ENCODE measurements at regions not wholly inside any gene's neighbourhood (a gene's known extent, or its start where the extent isn't known, plus 50 kb on each side); places are given as distances from the start of the nearest gene placed in this dataset.
"Not testable (repeated sequence)": the region's sequence is repeated elsewhere in the genome, so short reads cannot be mapped to it uniquely, and the experiment has no call there.

GRCh38 chr3:89876116-89876515 is 768.7 kb downstream of the EPHA3 start:
- Histone ChIP-seq H3K36me3 (ENCODE audit: control insufficient read depth, insufficient read depth, low read length) (no peaks in the 10 kb centered on the region), H3K4me3 (ENCODE audit: insufficient read depth, low read depth, low read length) (no peak overlapping the region)
- 89 to 99% methylated on average over 3 of the region's 3 CpGs for WGBS, 2 experiments

GRCh38 chr3:89877230-89877629 is 769.8 kb downstream of the EPHA3 start:
- no peaks in the 10 kb centered on the region for H3K36me3 ChIP-seq (ENCODE audit: control insufficient read depth, insufficient read depth, low read length)
- no peaks in the 10 kb centered on the region for H3K27me3 ChIP-seq (ENCODE audit: control insufficient read depth, insufficient read depth, low read length, poor library complexity, severe bottlenecking)
- no peak overlapping the region for H3K27ac ChIP-seq (ENCODE audit: insufficient read depth, low read depth, low read length, poor library complexity, severe bottlenecking)
- H3K4me1 ChIP-seq (ENCODE audit: control insufficient read depth, insufficient read depth, low read length) = no peaks in the 10 kb centered on the region
- H3K4me3 ChIP-seq (ENCODE audit: insufficient read depth, low read depth, low read length) = no peak overlapping the region
- H3K9me3 ChIP-seq (ENCODE audit: control insufficient read depth, low read length) = no peaks in the 10 kb centered on the region
- 90 to 94% methylated on average over 2 of the region's 2 CpGs for WGBS, 2 experiments

More at GRCh38 chr3:89876116-89876515, 768.7 kb downstream of the EPHA3 start:
- no peaks in the 10 kb centered on the region for H3K27me3 ChIP-seq (ENCODE audit: control insufficient read depth, insufficient read depth, low read length, poor library complexity, severe bottlenecking)
- no peaks in the 10 kb centered on the region for H3K9me3 ChIP-seq (ENCODE audit: control insufficient read depth, low read length)
- no peaks in the 10 kb centered on the region for H3K4me1 ChIP-seq (ENCODE audit: control insufficient read depth, insufficient read depth, low read length)
- no peak overlapping the region for H3K27ac ChIP-seq (ENCODE audit: insufficient read depth, low read depth, low read length, poor library complexity, severe bottlenecking)

GRCh38 chr3:89889386-89889785 is 782.0 kb downstream of the EPHA3 start:
- Histone ChIP-seq H3K36me3 (ENCODE audit: control insufficient read depth, insufficient read depth, low read length) (no peaks in the 10 kb centered on the region), H3K27ac (ENCODE audit: insufficient read depth, low read depth, low read length, poor library complexity, severe bottlenecking) (no peak overlapping the region), H3K27me3 (ENCODE audit: control insufficient read depth, insufficient read depth, low read length, poor library complexity, severe bottlenecking) (no peaks in the 10 kb centered on the region), H3K9me3 (ENCODE audit: control insufficient read depth, low read length) (no peaks in the 10 kb centered on the region), H3K4me3 (ENCODE audit: insufficient read depth, low read depth, low read length) (no peak overlapping the region), H3K4me1 (ENCODE audit: control insufficient read depth, insufficient read depth, low read length) (no peaks in the 10 kb centered on the region)

GRCh38 chr3:89908711-89909213 is 801.3 kb downstream of the EPHA3 start:
- no peak overlapping the region for H3K27ac ChIP-seq (ENCODE audit: insufficient read depth, low read depth, low read length, poor library complexity, severe bottlenecking)
- H3K9me3 ChIP-seq (ENCODE audit: control insufficient read depth, low read length) = no peaks in the 10 kb centered on the region
- no peaks in the 10 kb centered on the region for H3K4me1 ChIP-seq (ENCODE audit: control insufficient read depth, insufficient read depth, low read length)
- H3K27me3 ChIP-seq (ENCODE audit: control insufficient read depth, insufficient read depth, low read length, poor library complexity, severe bottlenecking) = no peaks in the 10 kb centered on the region
- H3K36me3 ChIP-seq (ENCODE audit: control insufficient read depth, insufficient read depth, low read length) = no peaks in the 10 kb centered on the region
- no peak overlapping the region for H3K4me3 ChIP-seq (ENCODE audit: insufficient read depth, low read depth, low read length)

GRCh38 chr3:89912031-89912430 is 804.6 kb downstream of the EPHA3 start:
- H3K9me3 ChIP-seq (ENCODE audit: control insufficient read depth, low read length) = no peaks in the 10 kb centered on the region
- no peaks in the 10 kb centered on the region for H3K4me1 ChIP-seq (ENCODE audit: control insufficient read depth, insufficient read depth, low read length)
- no peaks in the 10 kb centered on the region for H3K36me3 ChIP-seq (ENCODE audit: control insufficient read depth, insufficient read depth, low read length)
- H3K4me3 ChIP-seq (ENCODE audit: insufficient read depth, low read depth, low read length) = no peak overlapping the region
- 93 to 97% methylated on average over 6 of the region's 6 CpGs for WGBS, 2 experiments
- H3K27me3 ChIP-seq (ENCODE audit: control insufficient read depth, insufficient read depth, low read length, poor library complexity, severe bottlenecking) = no peaks in the 10 kb centered on the region
- H3K27ac ChIP-seq (ENCODE audit: insufficient read depth, low read depth, low read length, poor library complexity, severe bottlenecking) = no peak overlapping the region

- Histone ChIP-seq H3K4me3 (ENCODE audit: insufficient read depth, low read depth, low read length) (no peak overlapping the region), H3K9me3 (ENCODE audit: control insufficient read depth, low read length) (peaks cover 2% of the 10 kb centered on the region), H3K36me3 (ENCODE audit: control insufficient read depth, insufficient read depth, low read length) (no peaks in the 10 kb centered on the region), H3K27ac (ENCODE audit: insufficient read depth, low read depth, low read length, poor library complexity, severe bottlenecking) (no peak overlapping the region), H3K4me1 (ENCODE audit: control insufficient read depth, insufficient read depth, low read length) (no peaks in the 10 kb centered on the region), H3K27me3 (ENCODE audit: control insufficient read depth, insufficient read depth, low read length, poor library complexity, severe bottlenecking) (no peaks in the 10 kb centered on the region)
- WGBS, 2 experiments = 92 to 95% methylated on average over 1 to 2 of the region's 2 CpGs
These were observed 816.6 kb downstream of the EPHA3 start for GRCh38 chr3:89923921-89924610.

- H3K36me3 ChIP-seq (ENCODE audit: control insufficient read depth, insufficient read depth, low read length) = no peaks in the 10 kb centered on the region
- H3K4me1 ChIP-seq (ENCODE audit: control insufficient read depth, insufficient read depth, low read length) = no peaks in the 10 kb centered on the region
- no peak overlapping the region for H3K4me3 ChIP-seq (ENCODE audit: insufficient read depth, low read depth, low read length)
- H3K27me3 ChIP-seq (ENCODE audit: control insufficient read depth, insufficient read depth, low read length, poor library complexity, severe bottlenecking) = no peaks in the 10 kb centered on the region
- no peak overlapping the region for H3K27ac ChIP-seq (ENCODE audit: insufficient read depth, low read depth, low read length, poor library complexity, severe bottlenecking)
- 92 to 96% methylated on average over 3 of the region's 3 CpGs for WGBS, 2 experiments
- H3K9me3 ChIP-seq (ENCODE audit: control insufficient read depth, low read length) = no peaks in the 10 kb centered on the region
These were observed 818.6 kb downstream of the EPHA3 start for GRCh38 chr3:89925976-89926375.

GRCh38 chr3:89932882-89933281 is 825.5 kb downstream of the EPHA3 start:
- 93 to 99% methylated on average over 5 of the region's 5 CpGs for WGBS, 2 experiments
- no peaks in the 10 kb centered on the region for H3K9me3 ChIP-seq (ENCODE audit: control insufficient read depth, low read length)
- H3K27me3 ChIP-seq (ENCODE audit: control insufficient read depth, insufficient read depth, low read length, poor library complexity, severe bottlenecking) = no peaks in the 10 kb centered on the region
- no peak overlapping the region for H3K4me3 ChIP-seq (ENCODE audit: insufficient read depth, low read depth, low read length)
- H3K4me1 ChIP-seq (ENCODE audit: control insufficient read depth, insufficient read depth, low read length) = no peaks in the 10 kb centered on the region
- no peaks in the 10 kb centered on the region for H3K36me3 ChIP-seq (ENCODE audit: control insufficient read depth, insufficient read depth, low read length)
- H3K27ac ChIP-seq (ENCODE audit: insufficient read depth, low read depth, low read length, poor library complexity, severe bottlenecking) = no peak overlapping the region

GRCh38 chr3:89944461-89944860 is 837.0 kb downstream of the EPHA3 start:
- not testable (repeated sequence) for H3K4me3 ChIP-seq (ENCODE audit: insufficient read depth, low read depth, low read length); H3K9me3 ChIP-seq (ENCODE audit: control insufficient read depth, low read length); H3K4me1 ChIP-seq (ENCODE audit: control insufficient read depth, insufficient read depth, low read length); H3K27me3 ChIP-seq (ENCODE audit: control insufficient read depth, insufficient read depth, low read length, poor library complexity, severe bottlenecking); H3K36me3 ChIP-seq (ENCODE audit: control insufficient read depth, insufficient read depth, low read length); H3K27ac ChIP-seq (ENCODE audit: insufficient read depth, low read depth, low read length, poor library complexity, severe bottlenecking)
- WGBS, 2 experiments = 73 to 82% methylated on average over 14 of the region's 14 CpGs

- Histone ChIP-seq H3K4me3 (ENCODE audit: insufficient read depth, low read depth, low read length) (no peak overlapping the region), H3K9me3 (ENCODE audit: control insufficient read depth, low read length) (no peaks in the 10 kb centered on the region), H3K4me1 (ENCODE audit: control insufficient read depth, insufficient read depth, low read length) (no peaks in the 10 kb centered on the region), H3K27me3 (ENCODE audit: control insufficient read depth, insufficient read depth, low read length, poor library complexity, severe bottlenecking) (no peaks in the 10 kb centered on the region), H3K36me3 (ENCODE audit: control insufficient read depth, insufficient read depth, low read length) (no peaks in the 10 kb centered on the region), H3K27ac (ENCODE audit: insufficient read depth, low read depth, low read length, poor library complexity, severe bottlenecking) (no peak overlapping the region)
- 90 to 96% methylated on average over 1 of the region's 1 CpG for WGBS, 2 experiments
These were observed 839.5 kb downstream of the EPHA3 start for GRCh38 chr3:89946884-89947283.
